OCI-LY1 (cell line): ENCODE measurements at regions not wholly inside any gene's neighbourhood (a gene's known extent, or its start where the extent isn't known, plus 50 kb on each side); places are given as distances from the start of the nearest gene placed in this dataset.

Experiments used
- H2AFZ ChIP-seq: fragments of 200-600 bp; sonication (generic), shearing (Covaris generic); 2 replicates; pipeline ENCODE4 v1.6.0; 2014; ENCODE audit warnings: antibody characterized with exemption, mild to moderate bottlenecking, low read length
- H3F3A ChIP-seq: fragments of 200-600 bp; sonication (generic), shearing (Covaris generic); 2 replicates; pipeline ENCODE4 v1.6.0; 2014; ENCODE audit warnings: mild to moderate bottlenecking, antibody characterized with exemption, low read length, moderate library complexity; ENCODE audit not compliant: insufficient read depth
- H3K27ac ChIP-seq: fragments of 200-600 bp; sonication (generic); 2 replicates; pipeline ENCODE4 v1.5.1; 2014; ENCODE audit warnings: low read length, mixed run types, mild to moderate bottlenecking, low read depth; ENCODE audit not compliant: poor library complexity, severe bottlenecking
- H3K27me3 ChIP-seq: fragments of 200-600 bp; sonication (generic); 2 replicates; pipeline ENCODE4 v1.6.0; 2014; ENCODE audit warnings: antibody characterized with exemption, mild to moderate bottlenecking, low read length, moderate library complexity; ENCODE audit not compliant: insufficient read depth
- H3K36me3 ChIP-seq: fragments of 200-600 bp; sonication (generic); 2 replicates; pipeline ENCODE4 v1.6.1; 2014; ENCODE audit warnings: mild to moderate bottlenecking, antibody characterized with exemption, low read length, moderate library complexity, mixed read lengths; ENCODE audit not compliant: insufficient read depth
- H3K4me1 ChIP-seq: fragments of 200-600 bp; sonication (generic); 2 replicates; pipeline ENCODE4 v1.5.1; 2014; ENCODE audit warnings: mild to moderate bottlenecking, low read length, moderate library complexity; ENCODE audit not compliant: insufficient read depth, severe bottlenecking
- H3K4me2 ChIP-seq: fragments of 200-600 bp; sonication (generic), shearing (Covaris generic); 2 replicates; pipeline ENCODE4 v1.6.1; 2014; ENCODE audit warnings: low read length
- H3K4me3 ChIP-seq: fragments of 200-600 bp; sonication (generic); 2 replicates; pipeline ENCODE4 v1.5.1; 2014; ENCODE audit warnings: low read length, low read depth, mild to moderate bottlenecking, mixed read lengths; ENCODE audit not compliant: poor library complexity, severe bottlenecking
- H3K79me2 ChIP-seq: fragments of 200-600 bp; shearing (Covaris generic); 2 replicates; pipeline ENCODE4 v1.6.1; 2016; ENCODE audit warnings: mixed run types, low read length, mixed read lengths; ENCODE audit not compliant: insufficient read depth
- H3K9ac ChIP-seq: fragments of 200-600 bp; sonication (generic), shearing (Covaris generic); 2 replicates; pipeline ENCODE4 v1.6.1; 2014; ENCODE audit warnings: mild to moderate bottlenecking, low read length, mixed read lengths
- H3K9me2 ChIP-seq: fragments of 200-600 bp; sonication (generic), shearing (Covaris generic); 2 replicates; pipeline ENCODE4 v1.6.1; 2014; ENCODE audit warnings: low read depth, mild to moderate bottlenecking, low read length, mixed read lengths
- H3K9me3 ChIP-seq: fragments of 200-600 bp; shearing (Covaris generic); 2 replicates; pipeline ENCODE4 v1.6.1; 2014; ENCODE audit warnings: low read length, mixed read lengths
- H4K20me1 ChIP-seq: fragments of 200-600 bp; sonication (generic), shearing (Covaris generic); 2 replicates; pipeline ENCODE4 v1.6.0; 2016; ENCODE audit warnings: mild to moderate bottlenecking, low read length; ENCODE audit not compliant: insufficient read depth
- CTCF ChIP-seq: fragments of 200-600 bp; sonication (generic), shearing (Covaris generic); IDR thresholded peaks from 2 replicates; pipeline ENCODE4 v1.5.1; 2017; ENCODE audit warnings: mild to moderate bottlenecking, antibody characterized with exemption, low read length, moderate library complexity, mixed read lengths
- EZH2 ChIP-seq: fragments of 200-600 bp; sonication (generic), shearing (Covaris generic); IDR thresholded peaks from 2 replicates; pipeline ENCODE4 v1.8.0; 2017; ENCODE audit warnings: borderline replicate concordance, mixed run types, mild to moderate bottlenecking, antibody characterized with exemption, low read length, moderate library complexity, mixed read lengths

DNA sequence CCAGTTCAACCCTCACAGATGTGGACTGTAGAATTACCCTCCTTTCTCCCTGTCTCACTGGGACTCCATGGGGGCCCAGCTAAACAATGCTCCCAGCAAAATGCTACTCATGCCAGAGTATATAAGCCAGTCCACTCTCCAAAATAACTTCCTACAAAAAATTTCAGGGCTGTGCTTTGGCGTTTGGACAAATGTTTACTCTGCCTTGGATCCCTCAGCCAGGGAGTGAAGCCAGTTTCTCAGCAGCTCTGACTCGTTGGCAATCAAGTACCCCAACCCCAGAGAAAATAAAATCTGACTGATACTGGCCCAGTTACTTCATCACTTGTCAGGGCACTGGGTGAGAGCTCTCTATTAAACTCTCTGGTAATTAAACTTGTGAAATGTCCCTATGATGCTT is 250.4 kb downstream of the TSHZ3 start:
- no peaks in the 10 kb centered on the region for H3K27me3 ChIP-seq
- H3K9ac ChIP-seq, result no peak overlapping the region
- H3K9me2 ChIP-seq, result no peaks in the 10 kb centered on the region
- H4K20me1 ChIP-seq, result no peaks in the 10 kb centered on the region
- no peaks in the 10 kb centered on the region for H3K9me3 ChIP-seq
- no peaks in the 10 kb centered on the region for H3F3A ChIP-seq
- no peaks in the 10 kb centered on the region for H3K79me2 ChIP-seq
- no peaks in the 10 kb centered on the region for H3K36me3 ChIP-seq
- no peak overlapping the region for H2AFZ ChIP-seq
- H3K4me3 ChIP-seq, result no peak overlapping the region
- TF ChIP-seq CTCF (no peak), EZH2 (no peak)
- H3K4me2 ChIP-seq, result no peak overlapping the region
- H3K27ac ChIP-seq, result no peak overlapping the region
- no peaks in the 10 kb centered on the region for H3K4me1 ChIP-seq

DNA sequence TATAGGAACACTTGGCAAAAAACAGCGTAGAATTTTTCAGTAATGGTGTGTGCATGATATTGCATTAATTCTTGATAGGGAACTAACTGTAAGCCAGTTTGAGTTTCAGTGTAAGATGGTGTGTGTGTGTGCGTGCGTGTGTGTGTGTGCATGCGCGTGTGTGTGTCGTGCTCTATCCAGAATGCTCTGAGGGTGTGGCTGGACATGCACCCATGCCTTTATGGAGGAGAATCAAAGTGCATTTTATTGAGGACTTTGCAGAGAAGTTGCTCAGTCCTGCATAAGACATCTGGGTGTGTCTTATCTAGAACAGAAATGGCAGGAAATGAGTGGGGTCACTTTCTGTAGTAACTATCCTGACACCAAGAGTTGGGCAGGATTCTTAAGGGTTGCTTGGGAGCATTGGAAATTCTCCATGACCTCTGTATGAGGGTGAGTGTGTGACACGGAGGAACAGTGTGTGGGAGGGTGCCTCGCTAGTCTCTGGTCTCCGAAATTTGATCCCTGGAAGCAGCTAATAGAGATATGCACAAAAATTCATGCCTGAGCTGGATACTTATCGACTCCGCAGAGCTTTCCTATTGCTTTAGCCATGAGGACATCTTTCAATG is 252.2 kb downstream of the TSHZ3 start:
- Histone ChIP-seq H3K9ac (no peak overlapping the region), H3K27ac (no peak overlapping the region), H3K79me2 (no peaks in the 10 kb centered on the region), H3K27me3 (no peaks in the 10 kb centered on the region), H3K4me3 (no peak overlapping the region), H3K4me2 (no peak overlapping the region), H4K20me1 (no peaks in the 10 kb centered on the region), H3K4me1 (no peaks in the 10 kb centered on the region), H3K36me3 (no peaks in the 10 kb centered on the region), H2AFZ (no peak overlapping the region), H3K9me2 (no peaks in the 10 kb centered on the region), H3F3A (no peaks in the 10 kb centered on the region), H3K9me3 (no peaks in the 10 kb centered on the region)
- TF ChIP-seq EZH2 (no peak), CTCF (no peak)

- Histone ChIP-seq H3K9ac (no peak overlapping the region), H3K27ac (no peak overlapping the region), H4K20me1 (no peaks in the 10 kb centered on the region), H3K4me3 (no peak overlapping the region), H3K27me3 (no peaks in the 10 kb centered on the region), H3K4me1 (no peaks in the 10 kb centered on the region), H3K9me3 (no peaks in the 10 kb centered on the region), H2AFZ (no peak overlapping the region), H3K4me2 (no peak overlapping the region), H3K79me2 (no peaks in the 10 kb centered on the region), H3F3A (no peaks in the 10 kb centered on the region), H3K9me2 (no peaks in the 10 kb centered on the region), H3K36me3 (no peaks in the 10 kb centered on the region)
- TF ChIP-seq CTCF (no peak), EZH2 (no peak)
Measured at GRCh38 chr19:31096062-31096830, 253.0 kb downstream of the TSHZ3 start.
